MM.1S (cell line): ENCODE measurements at regions not wholly inside any gene's neighbourhood (a gene's known extent, or its start where the extent isn't known, plus 50 kb on each side); places are given as distances from the start of the nearest gene placed in this dataset.

Experiments
- EZH2 ChIP-seq: fragments of 300-600 bp; sonication (generic); optimal IDR thresholded peaks from 2 replicates; pipeline ENCODE3; 2017; ENCODE audit warnings: low read depth, mild to moderate bottlenecking, antibody characterized with exemption, low read length, mixed read lengths
- EZH2phosphoT487 ChIP-seq: fragments of 300-600 bp; sonication (generic); IDR thresholded peaks from 2 replicates; pipeline ENCODE4 v1.6.1; 2018; ENCODE audit warnings: antibody characterized with exemption, low read length
- TF ChIP-seq, protein P1 (sequence below): fragments of 300-600 bp; sonication (generic); IDR thresholded peaks from 2 replicates; pipeline ENCODE4 v1.5.1; 2016; ENCODE audit warnings: antibody characterized with exemption, low read length, mixed read lengths

DNA sequence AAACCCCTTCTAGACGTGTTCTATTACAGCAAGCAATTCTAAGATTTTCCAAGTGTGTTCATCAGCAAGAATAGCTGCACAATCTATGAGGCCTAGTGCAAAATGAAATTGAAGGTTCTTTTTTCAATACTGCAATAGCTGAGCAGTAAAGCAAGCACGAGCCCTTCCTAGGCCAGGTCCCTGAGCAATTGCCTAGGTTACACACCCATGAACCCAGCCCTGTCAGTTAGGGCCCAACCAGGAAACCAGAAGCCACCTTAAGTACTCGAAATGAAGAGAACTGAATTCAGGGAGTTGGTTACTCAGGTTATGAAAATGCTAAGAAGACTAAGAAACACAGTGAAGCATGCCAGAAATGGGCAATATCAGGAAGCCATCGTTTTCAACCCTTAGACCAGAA is 52.0 kb upstream of the VWC2 start:
- TF ChIP-seq EZH2 (no peak), EZH2phosphoT487 (no peak)
- TF ChIP-seq, protein P1, sequence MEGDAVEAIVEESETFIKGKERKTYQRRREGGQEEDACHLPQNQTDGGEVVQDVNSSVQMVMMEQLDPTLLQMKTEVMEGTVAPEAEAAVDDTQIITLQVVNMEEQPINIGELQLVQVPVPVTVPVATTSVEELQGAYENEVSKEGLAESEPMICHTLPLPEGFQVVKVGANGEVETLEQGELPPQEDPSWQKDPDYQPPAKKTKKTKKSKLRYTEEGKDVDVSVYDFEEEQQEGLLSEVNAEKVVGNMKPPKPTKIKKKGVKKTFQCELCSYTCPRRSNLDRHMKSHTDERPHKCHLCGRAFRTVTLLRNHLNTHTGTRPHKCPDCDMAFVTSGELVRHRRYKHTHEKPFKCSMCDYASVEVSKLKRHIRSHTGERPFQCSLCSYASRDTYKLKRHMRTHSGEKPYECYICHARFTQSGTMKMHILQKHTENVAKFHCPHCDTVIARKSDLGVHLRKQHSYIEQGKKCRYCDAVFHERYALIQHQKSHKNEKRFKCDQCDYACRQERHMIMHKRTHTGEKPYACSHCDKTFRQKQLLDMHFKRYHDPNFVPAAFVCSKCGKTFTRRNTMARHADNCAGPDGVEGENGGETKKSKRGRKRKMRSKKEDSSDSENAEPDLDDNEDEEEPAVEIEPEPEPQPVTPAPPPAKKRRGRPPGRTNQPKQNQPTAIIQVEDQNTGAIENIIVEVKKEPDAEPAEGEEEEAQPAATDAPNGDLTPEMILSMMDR, result no peak
